Type B pancreatic cell (in vitro differentiated cells): ENCODE measurements at regions not wholly inside any gene's neighbourhood (a gene's known extent, or its start where the extent isn't known, plus 50 kb on each side); places are given as distances from the start of the nearest gene placed in this dataset.

ENCODE experiments used
- DNase-seq: peaks from one replicate; pipeline ENCODE4 v3.0.0; 2021; ENCODE audit warnings: mixed read lengths; ENCODE audit not compliant: unreplicated experiment; ENCODE audit errors: extremely low spot score
- H3K27ac Mint-ChIP-seq: 2 replicates; pipeline ENCODE4 v1.8.0; 2021; ENCODE audit warnings: mild to moderate bottlenecking, mixed read lengths
- H3K27me3 Mint-ChIP-seq: 2 replicates; pipeline ENCODE4 v1.8.0; 2021; ENCODE audit warnings: mixed read lengths
- H3K36me3 Mint-ChIP-seq: 2 replicates; pipeline ENCODE4 v1.8.0; 2021; ENCODE audit warnings: mixed read lengths
- H3K4me1 Mint-ChIP-seq: one replicate; pipeline ENCODE4 v1.8.0; 2021; ENCODE audit warnings: mixed read lengths; ENCODE audit not compliant: unreplicated experiment
- H3K4me3 Mint-ChIP-seq: 2 replicates; pipeline ENCODE4 v1.8.0; 2021; ENCODE audit warnings: mild to moderate bottlenecking, mixed read lengths
- H3K9me3 Mint-ChIP-seq: 2 replicates; pipeline ENCODE4 v1.8.0; 2021; ENCODE audit warnings: mixed read lengths
- TF ChIP-seq, protein P1 (sequence below): fragments of 200-600 bp; sonication (generic); conservative IDR thresholded peaks from 2 replicates; pipeline ENCODE4 v1.5.0; 2021; ENCODE audit warnings: antibody characterized with exemption, mild to moderate bottlenecking

DNA sequence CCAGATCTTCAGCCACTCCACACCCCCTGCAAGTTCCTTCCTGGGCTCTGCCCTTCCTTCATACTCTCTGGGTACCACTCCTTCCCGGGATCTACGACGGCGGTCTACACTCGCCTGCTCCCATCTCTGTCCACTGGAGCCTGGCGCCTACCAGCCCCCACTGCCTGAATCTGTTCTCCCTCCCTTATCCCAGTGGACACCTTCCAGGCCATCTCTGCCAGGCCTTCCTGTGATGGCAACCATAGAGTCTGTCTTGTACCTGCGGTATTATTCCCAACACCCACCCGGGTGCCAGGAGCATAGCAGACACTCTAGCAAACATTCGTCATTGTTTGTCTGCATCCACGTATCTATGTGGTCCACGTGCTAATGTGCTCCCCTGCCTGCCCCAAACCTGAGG, 140.9 kb downstream of the ZFP36L2 start:
- H3K36me3 Mint-ChIP-seq: peaks cover 4% of the 10 kb centered on the region
- no peaks in the 10 kb centered on the region for H3K9me3 Mint-ChIP-seq
- TF ChIP-seq, protein P1, sequence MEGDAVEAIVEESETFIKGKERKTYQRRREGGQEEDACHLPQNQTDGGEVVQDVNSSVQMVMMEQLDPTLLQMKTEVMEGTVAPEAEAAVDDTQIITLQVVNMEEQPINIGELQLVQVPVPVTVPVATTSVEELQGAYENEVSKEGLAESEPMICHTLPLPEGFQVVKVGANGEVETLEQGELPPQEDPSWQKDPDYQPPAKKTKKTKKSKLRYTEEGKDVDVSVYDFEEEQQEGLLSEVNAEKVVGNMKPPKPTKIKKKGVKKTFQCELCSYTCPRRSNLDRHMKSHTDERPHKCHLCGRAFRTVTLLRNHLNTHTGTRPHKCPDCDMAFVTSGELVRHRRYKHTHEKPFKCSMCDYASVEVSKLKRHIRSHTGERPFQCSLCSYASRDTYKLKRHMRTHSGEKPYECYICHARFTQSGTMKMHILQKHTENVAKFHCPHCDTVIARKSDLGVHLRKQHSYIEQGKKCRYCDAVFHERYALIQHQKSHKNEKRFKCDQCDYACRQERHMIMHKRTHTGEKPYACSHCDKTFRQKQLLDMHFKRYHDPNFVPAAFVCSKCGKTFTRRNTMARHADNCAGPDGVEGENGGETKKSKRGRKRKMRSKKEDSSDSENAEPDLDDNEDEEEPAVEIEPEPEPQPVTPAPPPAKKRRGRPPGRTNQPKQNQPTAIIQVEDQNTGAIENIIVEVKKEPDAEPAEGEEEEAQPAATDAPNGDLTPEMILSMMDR: no peak
- no peaks in the 10 kb centered on the region for H3K27me3 Mint-ChIP-seq
- DNase-seq: no peak
- peak overlapping the region; percentile 96 for H3K27ac Mint-ChIP-seq
- H3K4me1 Mint-ChIP-seq: peaks cover 58% of the 10 kb centered on the region
- H3K4me3 Mint-ChIP-seq: no peak overlapping the region

- peaks cover 58% of the 10 kb centered on the region for H3K4me1 Mint-ChIP-seq
- no peak for DNase-seq
- H3K27me3 Mint-ChIP-seq: no peaks in the 10 kb centered on the region
- H3K36me3 Mint-ChIP-seq: peaks cover 1% of the 10 kb centered on the region
- H3K4me3 Mint-ChIP-seq: peak overlapping the region; percentile 49
- peak overlapping the region; percentile 80 for H3K27ac Mint-ChIP-seq
- no peaks in the 10 kb centered on the region for H3K9me3 Mint-ChIP-seq
- TF ChIP-seq, protein P1: no peak
These were observed 141.7 kb downstream of the ZFP36L2 start for GRCh38 chr2:43084699-43085091.

DNA sequence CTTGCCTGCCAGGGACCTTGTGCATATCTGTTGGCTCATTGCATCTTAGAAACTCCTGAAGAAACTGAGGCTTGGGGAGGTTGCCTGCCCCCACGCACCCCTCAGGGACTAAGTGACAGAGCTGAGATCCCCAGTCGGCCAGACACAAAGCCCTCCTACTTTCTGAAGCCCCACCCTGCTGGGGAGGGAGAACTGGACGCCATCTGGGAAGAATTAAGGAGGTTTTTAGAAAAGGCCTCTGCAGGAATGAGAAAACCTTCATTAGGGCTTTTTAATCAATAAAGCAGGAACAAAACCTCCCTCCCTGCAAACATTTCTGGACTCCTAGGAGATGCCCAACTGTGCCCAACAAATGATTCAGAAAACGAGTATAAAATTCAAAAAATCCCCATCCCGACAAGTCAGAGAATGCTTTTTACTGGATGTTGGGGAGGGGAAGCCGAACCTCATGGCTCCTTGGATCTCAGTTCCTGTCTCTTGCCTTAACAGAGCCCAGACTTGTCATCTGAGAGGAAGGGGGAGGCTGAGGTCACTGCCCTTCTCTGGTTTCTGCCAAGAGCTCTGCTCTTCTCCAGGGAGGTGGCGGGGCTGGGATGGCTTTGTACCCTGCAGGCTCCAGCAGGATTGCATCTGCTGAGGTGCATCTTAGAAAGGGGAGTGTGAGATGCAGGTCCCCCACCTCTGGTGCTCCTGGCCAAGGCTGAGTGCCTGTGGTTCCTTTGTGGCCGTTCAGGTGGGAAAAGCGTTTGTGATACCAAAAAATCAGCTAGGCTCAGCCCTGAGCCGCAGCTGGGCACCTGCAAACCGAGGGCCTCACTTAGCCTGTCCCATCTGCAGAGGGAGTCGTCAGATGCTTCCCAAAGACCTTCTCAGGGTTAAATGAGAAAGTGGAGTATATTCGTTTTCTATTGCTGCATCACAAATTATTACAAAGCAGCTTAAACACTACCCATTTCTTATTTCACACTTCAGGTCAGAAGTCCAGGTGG, 142.4 kb downstream of the ZFP36L2 start:
- TF ChIP-seq, protein P1: no peak
- peak overlapping the region; percentile 80 for H3K27ac Mint-ChIP-seq
- peaks cover 58% of the 10 kb centered on the region for H3K4me1 Mint-ChIP-seq
- no peaks in the 10 kb centered on the region for H3K27me3 Mint-ChIP-seq
- peak overlapping the region; percentile 37 for H3K4me3 Mint-ChIP-seq
- DNase-seq: no peak
- no peaks in the 10 kb centered on the region for H3K36me3 Mint-ChIP-seq
- H3K9me3 Mint-ChIP-seq: no peaks in the 10 kb centered on the region

- H3K4me1 Mint-ChIP-seq: peaks cover 52% of the 10 kb centered on the region
These were observed 143.3 kb downstream of the ZFP36L2 start for GRCh38 chr2:43082903-43083677.

More at GRCh38 chr2:43082903-43083677, 143.3 kb downstream of the ZFP36L2 start:
- Mint-ChIP-seq H3K4me3 (peak overlapping the region; percentile 37), H3K27me3 (no peaks in the 10 kb centered on the region), H3K9me3 (no peaks in the 10 kb centered on the region), H3K27ac (peak overlapping the region; percentile 79), H3K36me3 (no peaks in the 10 kb centered on the region)
- no peak for DNase-seq
- TF ChIP-seq, protein P1: no peak
